Activated T-cell treated with anti-CD3 and anti-CD28 coated beads, Interleukin-2, amount 50 U/mL, for 24 hours (primary cell): ENCODE measurements at regions not wholly inside any gene's neighbourhood (a gene's known extent, or its start where the extent isn't known, plus 50 kb on each side); places are given as distances from the start of the nearest gene placed in this dataset.
"Not testable (repeated sequence)": the region's sequence is repeated elsewhere in the genome, so short reads cannot be mapped to it uniquely, and the experiment has no call there.

Experiments used
- DNase-seq: peaks from one replicate; pipeline ENCODE4 v3.0.0-alpha.2; 2020
- H3K27ac Mint-ChIP-seq: 2 replicates; pipeline ENCODE4 v1.8.0; 2020; ENCODE audit warnings: mild to moderate bottlenecking, mixed read lengths
- H3K27me3 Mint-ChIP-seq: 2 replicates; pipeline ENCODE4 v1.8.0; 2020; ENCODE audit warnings: mixed read lengths
- H3K36me3 Mint-ChIP-seq: 2 replicates; pipeline ENCODE4 v1.8.0; 2020; ENCODE audit warnings: low read depth, mixed read lengths
- H3K4me1 Mint-ChIP-seq: 2 replicates; pipeline ENCODE4 v1.8.0; 2020; ENCODE audit warnings: low read depth, mixed read lengths
- H3K4me3 Mint-ChIP-seq: 2 replicates; pipeline ENCODE4 v1.8.0; 2020; ENCODE audit warnings: mild to moderate bottlenecking, moderate library complexity, mixed read lengths
- H3K9me3 Mint-ChIP-seq: 2 replicates; pipeline ENCODE4 v1.8.0; 2020; ENCODE audit warnings: mixed read lengths

DNA sequence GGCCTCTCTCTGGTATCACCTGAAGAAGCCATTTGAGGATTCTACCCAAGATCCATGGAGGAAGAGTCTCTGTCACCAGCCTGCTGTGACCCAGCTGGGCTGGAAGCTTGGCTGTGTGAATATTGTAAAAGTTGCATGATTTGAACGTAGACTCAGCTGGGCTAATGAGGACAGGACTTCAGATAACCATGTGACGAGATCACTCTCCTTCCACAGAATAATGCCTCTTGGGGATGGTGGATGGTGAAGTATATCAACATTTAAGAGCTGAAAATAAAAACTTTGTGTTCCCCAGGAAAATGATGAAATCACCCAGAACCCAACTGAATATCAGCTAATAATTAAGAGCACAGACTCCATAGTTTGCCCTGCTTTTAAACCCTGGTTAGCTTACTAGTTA is 427.9 kb downstream of the CD83 start:
- no peaks in the 10 kb centered on the region for H3K27me3 Mint-ChIP-seq

DNA sequence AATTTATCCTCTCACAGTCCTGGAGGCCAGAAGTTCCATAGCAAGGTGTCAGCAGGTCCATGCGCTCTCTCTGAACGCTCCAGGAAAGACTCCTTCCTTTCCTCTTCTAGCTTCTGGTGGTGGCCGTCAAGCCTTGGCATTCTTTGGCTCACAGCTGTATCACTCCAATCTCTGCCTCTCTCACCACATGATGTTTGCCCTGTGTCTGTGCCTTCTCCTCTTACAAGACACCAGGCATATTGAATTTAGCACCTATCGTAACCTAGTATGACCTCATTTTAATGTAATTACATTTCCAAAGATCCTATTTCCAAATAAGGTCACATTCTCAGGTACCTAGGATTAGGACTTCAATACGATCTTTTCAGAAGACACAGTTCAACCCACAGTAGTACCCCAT is 428.5 kb downstream of the CD83 start:
- no peak overlapping the region for H3K27ac Mint-ChIP-seq
- H3K9me3 Mint-ChIP-seq = no peaks in the 10 kb centered on the region
- DNase-seq = no peak
- peaks cover 32% of the 10 kb centered on the region for H3K4me1 Mint-ChIP-seq
- no peaks in the 10 kb centered on the region for H3K27me3 Mint-ChIP-seq
- H3K4me3 Mint-ChIP-seq = no peak overlapping the region
- H3K36me3 Mint-ChIP-seq = no peaks in the 10 kb centered on the region

More for the DNA sequence above, 427.9 kb downstream of the CD83 start:
- Mint-ChIP-seq H3K36me3 (no peaks in the 10 kb centered on the region), H3K4me3 (no peak overlapping the region), H3K9me3 (no peaks in the 10 kb centered on the region), H3K4me1 (peaks cover 32% of the 10 kb centered on the region), H3K27ac (no peak overlapping the region)
- no peak for DNase-seq

DNA sequence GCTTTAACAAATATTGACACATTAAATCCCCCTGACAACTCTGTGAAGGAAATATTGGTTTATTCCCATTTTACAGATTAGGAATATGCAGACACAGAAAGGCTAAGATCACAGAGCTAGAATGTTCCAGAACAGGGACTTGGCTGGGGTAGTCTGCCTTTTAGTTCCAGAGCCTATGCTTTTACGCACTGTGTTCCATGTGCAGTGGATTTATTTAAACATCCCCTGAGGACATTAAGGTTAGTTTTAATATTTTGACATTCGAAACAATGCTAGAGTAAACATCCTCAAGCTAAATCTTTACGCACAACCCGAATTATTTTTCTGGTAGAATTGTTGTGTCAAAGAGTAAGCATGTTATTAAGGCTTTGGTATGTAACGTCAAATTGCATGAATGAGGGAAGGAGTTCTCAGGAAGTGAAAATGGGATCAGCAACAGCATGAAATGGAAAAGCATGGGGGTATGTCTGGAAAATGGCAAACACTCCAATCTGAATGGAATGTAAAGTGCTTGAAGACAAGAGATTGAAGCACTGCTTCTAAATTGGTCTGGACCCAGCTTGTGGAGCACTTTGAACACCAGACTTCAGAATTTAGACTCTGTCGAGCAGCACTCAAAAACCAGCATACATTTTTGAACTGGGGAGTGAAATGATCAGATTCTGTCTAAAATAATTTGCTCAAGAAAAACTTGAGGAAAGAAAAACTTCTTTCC is 429.9 kb downstream of the CD83 start:
- no peaks in the 10 kb centered on the region for H3K36me3 Mint-ChIP-seq

DNA sequence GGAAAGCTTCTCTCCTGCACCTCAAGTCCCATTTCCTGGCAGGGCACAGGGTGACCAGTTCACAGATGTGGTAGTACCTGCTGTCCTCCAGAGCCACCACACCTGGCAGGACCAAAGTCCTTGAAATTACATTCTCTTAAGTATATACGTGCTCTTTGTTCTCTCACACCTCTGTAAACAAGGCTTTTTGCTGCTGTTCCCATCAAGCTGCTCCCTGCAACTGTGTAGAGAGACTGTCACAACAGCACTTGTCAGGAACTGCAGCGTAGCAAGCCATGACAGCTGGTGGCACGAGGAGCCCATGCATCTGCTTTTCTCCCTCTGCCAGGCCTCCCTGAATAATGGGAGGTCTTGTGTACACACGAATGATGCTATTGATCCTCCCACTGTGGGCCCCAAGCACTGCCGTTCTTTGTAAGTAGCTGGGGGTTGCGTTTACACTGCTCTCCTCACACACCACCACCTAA is 431.8 kb downstream of the CD83 start:
- Mint-ChIP-seq H3K9me3 (no peaks in the 10 kb centered on the region), H3K27ac (no peak overlapping the region), H3K27me3 (no peaks in the 10 kb centered on the region)

More for the DNA sequence above, 429.9 kb downstream of the CD83 start:
- DNase-seq = no peak
- Mint-ChIP-seq H3K4me3 (no peak overlapping the region), H3K27me3 (no peaks in the 10 kb centered on the region), H3K9me3 (no peaks in the 10 kb centered on the region), H3K4me1 (peaks cover 18% of the 10 kb centered on the region), H3K27ac (no peak overlapping the region)

DNA sequence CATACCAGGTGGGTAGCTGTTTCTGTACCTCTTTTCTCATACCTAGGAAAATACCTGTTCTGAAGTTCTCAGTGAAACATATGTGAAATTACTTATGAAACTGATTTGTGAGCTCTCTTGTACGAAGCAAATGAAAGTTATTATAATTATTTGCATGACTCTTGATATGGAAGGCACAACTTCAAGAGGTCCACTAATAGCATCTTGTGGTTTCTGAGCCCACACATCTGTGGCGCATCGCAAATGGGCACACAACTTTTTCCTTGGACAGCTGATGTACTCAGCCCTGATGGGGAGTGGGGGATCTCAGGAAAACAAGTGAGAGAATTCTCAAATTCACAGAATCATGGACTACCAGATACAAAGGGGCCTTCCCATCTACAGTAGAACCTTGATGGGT is 432.3 kb downstream of the CD83 start:
- no peak overlapping the region for H3K27ac Mint-ChIP-seq
- H3K9me3 Mint-ChIP-seq = no peaks in the 10 kb centered on the region
- DNase-seq = no peak
- H3K4me1 Mint-ChIP-seq = no peaks in the 10 kb centered on the region
- H3K27me3 Mint-ChIP-seq = no peaks in the 10 kb centered on the region
- no peak overlapping the region for H3K4me3 Mint-ChIP-seq
- no peaks in the 10 kb centered on the region for H3K36me3 Mint-ChIP-seq

More for the DNA sequence above, 431.8 kb downstream of the CD83 start:
- Mint-ChIP-seq H3K4me3 (no peak overlapping the region), H3K36me3 (no peaks in the 10 kb centered on the region), H3K4me1 (peaks cover under 1% of the 10 kb centered on the region)
- no peak for DNase-seq

DNA sequence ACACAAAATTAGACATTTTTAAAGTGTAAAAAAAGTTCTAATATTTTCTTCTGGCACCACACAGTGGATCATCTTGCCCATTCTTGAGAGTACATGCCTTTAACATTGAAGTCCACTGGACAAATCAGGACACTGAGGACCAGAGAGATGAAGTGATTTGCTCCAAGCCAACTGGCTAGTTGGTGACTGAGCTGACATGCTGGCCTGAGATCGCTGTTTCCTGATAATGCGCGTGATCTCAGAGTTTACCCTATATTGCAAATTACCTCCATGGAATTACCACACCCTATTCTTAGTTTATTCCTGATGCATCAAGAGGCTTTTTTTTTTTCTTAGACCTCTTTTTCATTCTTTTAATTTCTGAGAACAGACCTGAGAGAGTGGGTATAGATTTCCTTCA is 432.8 kb downstream of the CD83 start:
- Mint-ChIP-seq H3K27ac (no peak overlapping the region), H3K27me3 (no peaks in the 10 kb centered on the region), H3K4me1 (no peaks in the 10 kb centered on the region), H3K36me3 (no peaks in the 10 kb centered on the region), H3K4me3 (no peak overlapping the region), H3K9me3 (no peaks in the 10 kb centered on the region)
- DNase-seq = no peak

DNA sequence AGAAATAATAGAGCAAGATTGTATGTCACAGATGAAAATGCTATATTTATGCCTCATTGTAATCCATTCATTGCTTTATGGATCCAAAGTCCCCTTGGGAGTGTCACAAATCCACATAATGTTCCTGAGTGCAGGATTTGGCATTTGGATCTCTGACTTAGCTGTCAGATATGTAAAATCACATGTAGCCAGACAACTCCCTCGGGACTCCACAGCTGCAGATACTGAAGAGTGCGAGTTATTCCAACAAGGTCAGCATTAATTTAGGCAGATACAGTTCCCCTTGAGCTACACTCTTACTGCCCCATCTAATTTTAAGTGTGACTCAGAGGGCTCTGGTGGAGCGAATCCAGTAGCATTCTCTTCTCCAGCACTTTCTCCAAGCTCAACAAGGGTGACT is 433.2 kb downstream of the CD83 start:
- Mint-ChIP-seq H3K36me3 (no peaks in the 10 kb centered on the region), H3K4me3 (no peak overlapping the region), H3K4me1 (no peaks in the 10 kb centered on the region), H3K27me3 (no peaks in the 10 kb centered on the region), H3K27ac (no peak overlapping the region), H3K9me3 (no peaks in the 10 kb centered on the region)
- no peak for DNase-seq

DNA sequence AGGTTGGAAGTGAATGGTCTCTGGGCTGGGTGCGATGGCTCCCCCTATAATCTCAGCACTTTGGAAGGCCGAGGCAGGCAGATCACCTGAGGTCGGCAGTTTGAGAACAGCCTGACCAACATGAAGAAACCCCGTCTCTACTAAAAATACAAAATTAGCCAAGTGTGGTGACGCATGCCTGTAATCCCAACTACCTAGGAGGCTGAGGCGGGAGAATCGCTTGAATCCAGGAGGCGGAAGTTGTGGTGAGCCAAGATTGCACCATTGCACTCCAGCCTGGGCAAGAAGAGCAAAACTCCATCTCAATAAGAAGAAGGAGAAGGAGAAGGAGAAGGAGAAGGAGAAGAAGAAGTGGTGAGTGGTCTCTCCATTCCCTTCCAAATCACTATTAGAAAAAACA is 434.0 kb downstream of the CD83 start:
- not testable (repeated sequence) for H3K27me3 Mint-ChIP-seq, H3K9me3 Mint-ChIP-seq, DNase-seq, H3K27ac Mint-ChIP-seq, H3K4me3 Mint-ChIP-seq, H3K4me1 Mint-ChIP-seq, H3K36me3 Mint-ChIP-seq

DNA sequence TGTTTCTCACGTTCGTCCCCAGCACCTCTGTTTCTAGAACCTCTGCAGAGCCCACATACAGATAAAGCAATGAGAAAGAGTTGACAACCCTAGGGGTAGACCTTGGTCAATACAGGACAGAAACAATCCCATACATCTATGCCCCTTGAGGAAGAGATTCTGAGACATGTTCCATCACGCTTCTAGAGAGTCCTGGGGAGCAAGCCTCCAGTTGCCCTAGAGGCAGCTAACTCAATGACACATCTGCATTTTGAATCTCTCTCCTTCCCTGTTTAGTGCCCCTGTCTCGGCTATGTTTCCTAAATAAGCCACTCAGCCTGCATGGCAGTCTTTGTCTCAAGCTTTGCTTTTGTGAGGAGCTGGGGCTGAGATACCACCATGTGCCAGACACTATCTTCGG is 435.3 kb downstream of the CD83 start:
- Mint-ChIP-seq H3K9me3 (no peaks in the 10 kb centered on the region), H3K27ac (no peak overlapping the region), H3K36me3 (no peaks in the 10 kb centered on the region), H3K27me3 (no peaks in the 10 kb centered on the region), H3K4me1 (no peaks in the 10 kb centered on the region), H3K4me3 (no peak overlapping the region)
- no peak for DNase-seq

DNA sequence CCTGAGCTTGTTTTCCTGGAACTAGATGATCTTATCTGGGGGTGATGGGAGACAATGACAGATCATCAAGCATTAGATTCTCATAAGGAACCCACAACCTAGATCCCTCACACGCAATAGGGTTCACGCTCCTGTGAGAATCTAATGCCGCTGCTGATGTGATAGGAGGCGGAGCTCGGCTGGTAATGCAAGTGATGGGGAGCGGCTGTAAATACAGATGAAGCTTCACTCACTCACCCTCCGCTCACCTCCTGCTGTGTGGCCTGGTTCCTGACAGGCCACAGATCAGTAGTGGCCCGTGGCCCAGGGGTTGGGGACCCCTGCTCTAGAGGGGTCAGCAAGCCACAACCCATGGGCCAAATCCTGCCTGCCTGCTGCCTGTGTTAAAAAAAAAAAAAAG is 435.9 kb downstream of the CD83 start:
- no peak overlapping the region for H3K27ac Mint-ChIP-seq
- no peak overlapping the region for H3K4me3 Mint-ChIP-seq
- H3K4me1 Mint-ChIP-seq = no peaks in the 10 kb centered on the region
- H3K9me3 Mint-ChIP-seq = no peaks in the 10 kb centered on the region
- H3K27me3 Mint-ChIP-seq = no peaks in the 10 kb centered on the region
- H3K36me3 Mint-ChIP-seq = no peaks in the 10 kb centered on the region
- no peak for DNase-seq

DNA sequence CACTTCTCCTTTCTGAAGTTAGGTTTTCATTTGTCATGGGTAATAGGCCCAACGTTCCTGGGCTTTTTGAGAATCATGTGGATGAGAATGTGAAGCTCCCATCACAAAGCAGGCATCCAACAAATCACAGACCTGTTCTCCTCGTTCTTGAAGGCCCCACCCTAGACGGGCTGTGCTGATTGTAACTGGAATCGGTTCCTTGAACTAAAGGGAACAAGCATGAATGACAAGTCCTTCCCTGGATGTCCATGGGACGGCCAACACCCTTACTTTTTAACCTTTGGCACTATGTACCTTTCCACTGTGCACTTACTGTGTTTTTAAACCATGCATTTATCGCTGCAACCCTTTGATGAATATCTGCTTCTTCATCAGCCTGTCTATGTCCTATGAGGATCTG is 438.2 kb downstream of the CD83 start:
- Mint-ChIP-seq H3K36me3 (no peaks in the 10 kb centered on the region), H3K27me3 (no peaks in the 10 kb centered on the region), H3K9me3 (peaks cover 3% of the 10 kb centered on the region), H3K27ac (no peak overlapping the region), H3K4me1 (no peaks in the 10 kb centered on the region), H3K4me3 (no peak overlapping the region)
- no peak for DNase-seq

DNA sequence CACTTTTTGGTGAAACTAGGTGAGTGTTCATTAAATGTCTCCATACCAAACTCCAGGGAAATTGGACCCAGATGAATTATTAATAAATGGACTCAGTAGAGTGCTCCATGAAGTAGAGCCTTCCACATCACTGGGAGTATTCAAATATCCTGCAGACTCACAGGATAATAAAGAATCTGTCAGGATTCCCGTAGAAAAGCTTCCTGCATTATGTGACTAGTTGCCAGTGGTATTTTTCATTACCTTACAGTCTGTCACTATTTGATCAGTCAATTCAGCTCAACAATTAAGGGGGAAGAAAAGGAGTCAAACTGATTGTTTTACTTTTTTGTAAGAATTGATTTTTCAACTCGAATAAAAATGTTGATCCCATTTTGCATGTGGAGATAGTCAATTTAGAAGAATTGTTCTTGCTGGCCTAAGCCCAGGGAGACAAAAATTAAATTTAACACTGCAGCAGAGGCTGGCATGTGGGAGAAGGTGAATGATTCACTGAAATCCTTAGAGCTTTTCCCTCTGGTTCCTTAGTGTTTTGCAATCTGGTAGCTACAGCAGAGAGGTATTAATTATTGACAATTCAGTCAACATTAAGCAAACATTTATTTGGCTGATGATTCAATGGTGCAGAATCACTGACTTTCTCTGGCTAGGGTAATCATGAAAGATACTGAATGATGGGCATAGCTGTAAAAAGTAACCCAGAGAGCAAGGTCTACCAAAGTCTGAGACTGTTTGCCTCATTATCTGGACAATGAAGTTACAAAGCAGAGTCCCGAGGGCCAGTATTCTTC is 442.4 kb downstream of the CD83 start:
- no peaks in the 10 kb centered on the region for H3K27me3 Mint-ChIP-seq

DNA sequence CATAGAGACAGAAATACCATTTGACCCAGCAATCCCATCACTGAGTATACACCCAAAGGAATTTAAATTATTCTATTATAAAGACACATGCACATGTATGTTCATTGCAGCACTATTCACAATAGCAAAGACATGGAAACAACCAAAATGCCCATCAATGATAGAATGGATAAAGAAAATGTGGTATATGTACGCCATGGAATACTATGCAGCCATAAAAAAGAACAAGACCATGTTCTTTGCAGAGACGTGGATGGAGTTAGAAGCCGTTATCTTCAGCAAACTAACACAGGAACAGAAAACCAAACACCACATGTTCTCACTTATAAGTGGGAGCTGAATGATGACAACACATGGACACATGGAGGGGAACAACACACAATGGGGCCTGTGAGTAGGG is 444.0 kb downstream of the CD83 start:
- H3K27ac Mint-ChIP-seq, H3K27me3 Mint-ChIP-seq, H3K4me3 Mint-ChIP-seq, DNase-seq, H3K4me1 Mint-ChIP-seq, H3K36me3 Mint-ChIP-seq: not testable (repeated sequence)
- H3K9me3 Mint-ChIP-seq = peaks cover 22% of the 10 kb centered on the region

More for the DNA sequence above, 442.4 kb downstream of the CD83 start:
- Mint-ChIP-seq H3K4me1 (peaks cover 3% of the 10 kb centered on the region), H3K27ac (no peak overlapping the region), H3K36me3 (no peaks in the 10 kb centered on the region), H3K9me3 (peaks cover 20% of the 10 kb centered on the region), H3K4me3 (no peak overlapping the region)
- DNase-seq = no peak

DNA sequence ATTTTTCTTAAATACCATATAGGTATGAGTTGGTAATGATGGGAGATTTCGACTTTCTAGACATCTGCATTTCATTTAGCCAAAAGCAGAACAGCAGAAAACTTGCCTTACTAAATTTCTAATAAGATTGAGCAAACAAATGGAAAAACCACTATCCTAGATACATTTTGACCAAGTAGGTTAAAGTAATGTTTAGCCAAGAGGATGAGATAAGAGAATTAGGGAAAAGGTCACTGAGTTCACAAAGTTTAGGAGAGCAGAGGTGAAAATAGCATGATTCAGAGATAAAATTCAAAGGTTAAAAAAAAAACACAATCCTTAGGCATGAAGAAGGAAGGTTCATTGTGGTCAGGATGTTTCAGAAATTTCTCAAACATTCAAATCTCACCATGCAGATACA is 450.3 kb downstream of the CD83 start:
- Mint-ChIP-seq H3K9me3 (peaks cover 12% of the 10 kb centered on the region), H3K27ac (no peak overlapping the region), H3K27me3 (peaks cover 2% of the 10 kb centered on the region), H3K4me1 (peaks cover 5% of the 10 kb centered on the region), H3K36me3 (no peaks in the 10 kb centered on the region), H3K4me3 (no peak overlapping the region)
- no peak for DNase-seq

DNA sequence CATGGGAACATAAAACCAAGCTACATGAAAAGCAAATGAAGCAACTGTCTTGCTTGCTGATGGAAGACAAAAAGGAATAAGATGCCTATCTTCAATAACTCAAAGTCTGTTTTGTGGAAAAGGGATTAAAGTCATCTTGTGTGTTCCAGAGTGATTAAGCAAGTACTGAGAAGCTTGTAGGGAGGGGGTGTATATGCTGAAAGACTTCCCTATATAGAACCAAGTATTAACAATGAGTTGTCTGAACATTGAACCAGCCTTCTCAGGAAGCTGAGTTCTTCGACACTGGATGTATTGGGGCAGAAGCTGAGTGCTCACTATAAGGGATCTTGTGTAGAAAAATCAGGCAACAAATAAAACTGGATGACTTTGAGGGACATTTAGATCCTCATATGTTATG is 451.8 kb downstream of the CD83 start:
- Mint-ChIP-seq H3K4me3 (no peak overlapping the region), H3K27ac (no peak overlapping the region), H3K27me3 (peaks cover 2% of the 10 kb centered on the region), H3K4me1 (peaks cover 6% of the 10 kb centered on the region), H3K36me3 (no peaks in the 10 kb centered on the region), H3K9me3 (peaks cover 7% of the 10 kb centered on the region)
- no peak for DNase-seq
